Left lung (tissue), 4 donors: ENCODE measurements at regions not wholly inside any gene's neighbourhood (a gene's known extent, or its start where the extent isn't known, plus 50 kb on each side); places are given as distances from the start of the nearest gene placed in this dataset.

Experiments used
- ATAC-seq: fragments of 200-7000 bp; cut with Tn5 transposase; one replicate; pipeline ENCODE4 v1.9.1; 2020; ENCODE audit warnings: moderate library complexity
- DNase-seq, 4 donors: peaks; one replicate each; pipeline ENCODE4 v3.0.0-alpha.2; 2013 to 2020
- H3K27ac ChIP-seq, 2 donors: fragments of 200-600 bp; sonication (generic) in 1 of 2; one replicate each; pipeline versions ENCODE4 v1.5.0 to v1.8.0; 2020 to 2021
- H3K27me3 ChIP-seq, 2 donors: fragments of 200-600 bp; sonication (generic) in 1 of 2; one replicate each; pipeline versions ENCODE4 v1.5.0 to v1.8.0; 2020 to 2021
- H3K36me3 ChIP-seq, 2 donors: fragments of 200-600 bp; sonication (generic) in 1 of 2; one replicate each; pipeline versions ENCODE4 v1.5.0 to v1.8.0; 2020 to 2021
- H3K4me1 ChIP-seq, 2 donors: fragments of 200-600 bp; one replicate each; pipeline ENCODE4 v1.8.0; 2021
- H3K4me3 ChIP-seq, 2 donors: fragments of 200-600 bp; sonication (generic) in 1 of 2; one replicate each; pipeline versions ENCODE4 v1.5.0 to v1.8.0; 2020 to 2021; ENCODE audit warnings: mild to moderate bottlenecking in 1 of 2
- H3K9me3 ChIP-seq, 2 donors: fragments of 200-600 bp; sonication (generic) in 1 of 2; one replicate each; pipeline versions ENCODE4 v1.5.0 to v1.8.0; 2020 to 2021
- intact Hi-C, 2 donors: fragments of 100-400 bp; cut with DNase I; formaldehyde crosslinking; loops; one replicate each; pipeline versions ENCODE4 v1.11.2 to v1.14.2; 2022
- TF ChIP-seq, protein P1 (sequence below), 2 donors: fragments of 200-600 bp; sonication (generic) in 1 of 2; IDR thresholded peaks; one replicate each; pipeline versions ENCODE4 v1.5.0 to v1.8.0; 2021; ENCODE audit warnings: antibody characterized with exemption in 2 of 2
- donor health status: DM: no; HTN: yes; CAD: no.
- donor health status: DM: no; HTN: no; CAD: no.

DNA sequence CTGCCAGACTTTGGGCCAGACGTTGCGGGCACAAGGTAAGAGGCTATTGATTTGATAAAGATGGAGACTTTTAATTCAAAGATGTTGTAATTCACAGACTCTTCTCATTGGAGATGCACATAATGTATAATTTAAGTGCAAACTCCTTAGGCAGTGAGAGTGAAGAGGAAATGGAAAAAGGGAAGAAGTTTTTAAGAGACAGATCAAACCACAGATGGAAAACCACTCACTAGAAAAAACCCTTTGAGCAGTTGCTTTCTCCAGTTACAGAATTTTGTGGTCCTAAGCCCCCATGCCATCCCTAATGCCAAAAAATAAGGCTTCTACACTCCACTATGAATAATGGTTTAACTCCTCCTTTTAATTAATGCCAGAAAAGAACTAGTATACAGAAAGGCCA, 977.1 kb upstream of the PRKX start:
- DNase-seq = no peak
- no peak for ATAC-seq
- intact Hi-C loops = no loop called here
- Histone ChIP-seq H3K27me3 (no peaks in the 10 kb centered on the region), H3K27ac (no peak overlapping the region), H3K4me3 (no peak overlapping the region), H3K9me3 (no peaks in the 10 kb centered on the region), H3K4me1 (no peaks in the 10 kb centered on the region), H3K36me3 (no peaks in the 10 kb centered on the region)
- TF ChIP-seq, protein P1, sequence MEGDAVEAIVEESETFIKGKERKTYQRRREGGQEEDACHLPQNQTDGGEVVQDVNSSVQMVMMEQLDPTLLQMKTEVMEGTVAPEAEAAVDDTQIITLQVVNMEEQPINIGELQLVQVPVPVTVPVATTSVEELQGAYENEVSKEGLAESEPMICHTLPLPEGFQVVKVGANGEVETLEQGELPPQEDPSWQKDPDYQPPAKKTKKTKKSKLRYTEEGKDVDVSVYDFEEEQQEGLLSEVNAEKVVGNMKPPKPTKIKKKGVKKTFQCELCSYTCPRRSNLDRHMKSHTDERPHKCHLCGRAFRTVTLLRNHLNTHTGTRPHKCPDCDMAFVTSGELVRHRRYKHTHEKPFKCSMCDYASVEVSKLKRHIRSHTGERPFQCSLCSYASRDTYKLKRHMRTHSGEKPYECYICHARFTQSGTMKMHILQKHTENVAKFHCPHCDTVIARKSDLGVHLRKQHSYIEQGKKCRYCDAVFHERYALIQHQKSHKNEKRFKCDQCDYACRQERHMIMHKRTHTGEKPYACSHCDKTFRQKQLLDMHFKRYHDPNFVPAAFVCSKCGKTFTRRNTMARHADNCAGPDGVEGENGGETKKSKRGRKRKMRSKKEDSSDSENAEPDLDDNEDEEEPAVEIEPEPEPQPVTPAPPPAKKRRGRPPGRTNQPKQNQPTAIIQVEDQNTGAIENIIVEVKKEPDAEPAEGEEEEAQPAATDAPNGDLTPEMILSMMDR (IDR thresholded peaks at IDR 0.05) = no peak

DNA sequence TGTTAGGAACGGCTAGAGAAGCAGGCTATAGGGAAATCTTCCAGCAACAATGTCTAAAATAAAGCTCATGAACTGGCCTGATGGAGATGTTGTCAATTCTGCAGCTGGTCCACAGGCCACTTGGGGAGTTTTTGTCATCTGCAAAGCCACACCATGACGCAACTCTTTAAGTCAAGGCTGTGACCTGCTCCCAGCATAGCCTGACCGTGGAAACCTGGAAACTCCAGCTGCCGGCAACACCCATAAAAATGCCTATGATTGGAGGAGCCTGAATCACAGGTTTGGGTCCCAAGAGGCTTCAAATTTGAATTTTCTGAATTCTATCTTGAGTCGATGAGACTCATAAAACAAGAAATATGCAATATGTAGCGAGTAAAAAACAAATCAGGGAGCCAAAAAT, 969.2 kb upstream of the PRKX start:
- TF ChIP-seq, protein P1 (IDR thresholded peaks at IDR 0.05) = no peak
- H3K4me1 ChIP-seq = no peaks in the 10 kb centered on the region
- H3K27ac ChIP-seq = no peak overlapping the region
- no peaks in the 10 kb centered on the region for H3K9me3 ChIP-seq
- no peak for DNase-seq
- no peak for ATAC-seq
- intact Hi-C loops = no loop called here
- no peaks in the 10 kb centered on the region for H3K27me3 ChIP-seq
- no peak overlapping the region for H3K4me3 ChIP-seq
- no peaks in the 10 kb centered on the region for H3K36me3 ChIP-seq

DNA sequence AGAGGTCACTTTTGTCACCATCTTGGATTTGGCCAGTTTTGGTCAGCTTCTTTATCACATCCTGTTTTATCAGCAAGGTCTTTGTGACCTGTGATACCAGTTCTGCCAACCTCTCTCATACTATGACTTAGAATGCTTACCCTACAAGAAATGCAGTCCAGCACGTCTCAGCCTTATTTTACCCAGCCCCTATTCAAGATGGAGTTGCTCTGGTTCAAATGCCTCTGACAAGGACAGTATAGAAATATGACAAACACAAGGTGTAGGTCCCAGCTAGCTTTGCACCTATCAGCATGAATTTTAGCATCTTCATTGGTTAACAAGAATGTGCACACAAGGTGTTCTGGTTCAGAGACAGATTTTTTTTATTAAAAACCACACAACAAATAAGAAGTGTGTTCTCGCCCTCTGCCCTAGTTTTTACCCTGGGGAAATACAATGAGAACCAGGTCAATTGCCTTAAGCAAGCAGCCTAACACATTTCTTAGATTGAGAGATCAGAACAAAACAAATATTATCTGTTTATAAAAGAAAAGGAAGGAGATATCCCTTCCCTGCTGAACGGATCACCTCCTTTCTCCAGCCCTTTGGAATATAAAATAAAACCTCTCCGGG, 962.3 kb upstream of the PRKX start:
- H3K4me1 ChIP-seq = no peaks in the 10 kb centered on the region
- no peak overlapping the region for H3K27ac ChIP-seq
- no peaks in the 10 kb centered on the region for H3K36me3 ChIP-seq
- intact Hi-C loops = no loop called here
- TF ChIP-seq, protein P1 (IDR thresholded peaks at IDR 0.05) = no peak
- no peak for DNase-seq
- no peaks in the 10 kb centered on the region for H3K27me3 ChIP-seq
- ATAC-seq = no peak
- H3K9me3 ChIP-seq = no peaks in the 10 kb centered on the region
- no peak overlapping the region for H3K4me3 ChIP-seq

DNA sequence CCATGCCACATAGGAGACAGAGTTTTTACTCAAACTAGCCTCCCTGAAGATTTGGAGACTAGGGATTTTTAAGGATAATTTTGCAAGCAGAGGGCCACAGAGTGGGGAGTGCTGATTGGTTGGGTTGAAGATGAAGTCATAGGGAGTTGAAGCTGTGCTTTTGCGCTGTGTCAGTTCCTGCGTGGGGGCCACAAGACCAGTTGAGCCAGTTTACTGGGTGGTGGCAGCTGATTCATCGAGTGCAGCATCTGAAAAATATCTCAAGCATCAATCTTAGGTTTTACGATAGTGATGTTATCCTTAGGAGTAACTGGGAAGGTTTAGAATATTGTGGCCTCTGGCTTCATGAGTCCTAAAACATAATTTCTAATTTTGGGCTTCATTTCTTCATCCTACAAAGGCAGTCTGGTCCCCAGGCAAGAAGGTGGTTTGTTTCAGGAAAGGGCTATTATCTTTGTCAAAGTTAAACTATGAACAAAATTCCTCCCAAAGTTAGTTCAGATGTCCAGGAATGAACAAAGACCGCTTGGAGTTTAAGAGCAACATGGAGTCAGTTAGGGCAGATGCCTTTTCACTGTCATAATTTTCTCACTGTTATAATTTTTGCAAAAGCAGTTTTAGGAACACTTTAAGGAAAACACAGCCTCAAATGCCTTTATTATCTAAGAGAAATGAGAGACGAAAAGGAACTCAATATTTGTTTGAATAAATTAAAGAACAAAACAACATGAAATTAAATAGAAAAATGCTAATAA, 960.8 kb upstream of the PRKX start:
- ATAC-seq (no peak), DNase-seq (no peak)
- intact Hi-C loops = no loop called here
- no peak overlapping the region for H3K4me3 ChIP-seq
- H3K27ac ChIP-seq = no peak overlapping the region
- no peaks in the 10 kb centered on the region for H3K9me3 ChIP-seq
- H3K27me3 ChIP-seq = no peaks in the 10 kb centered on the region
- no peaks in the 10 kb centered on the region for H3K36me3 ChIP-seq
- TF ChIP-seq, protein P1 (IDR thresholded peaks at IDR 0.05) = no peak
- no peaks in the 10 kb centered on the region for H3K4me1 ChIP-seq

DNA sequence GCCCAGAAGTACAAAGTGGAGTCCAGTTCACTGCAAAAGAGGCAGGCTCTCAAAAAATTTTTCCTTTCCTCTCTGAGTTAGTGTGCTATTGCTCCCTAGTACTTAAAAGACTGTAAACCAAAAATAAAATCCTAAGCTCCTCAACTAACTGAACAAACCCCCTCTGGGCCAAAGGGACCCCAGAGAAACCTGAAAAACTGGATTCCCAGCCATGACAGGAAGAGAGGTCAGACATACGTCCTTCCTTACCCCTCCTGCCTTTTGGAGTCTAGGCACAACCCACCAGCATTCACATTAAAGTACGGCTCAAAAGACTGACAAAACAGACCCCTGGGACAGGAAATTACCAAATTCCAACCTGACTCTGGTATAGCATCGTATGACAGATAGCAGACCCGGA, 957.9 kb upstream of the PRKX start:
- TF ChIP-seq, protein P1 (IDR thresholded peaks at IDR 0.05) = no peak
- no peak overlapping the region for H3K4me3 ChIP-seq
- H3K4me1 ChIP-seq = no peaks in the 10 kb centered on the region
- ATAC-seq = no peak
- intact Hi-C loops = no loop called here
- no peak overlapping the region for H3K27ac ChIP-seq
- no peaks in the 10 kb centered on the region for H3K27me3 ChIP-seq
- no peaks in the 10 kb centered on the region for H3K9me3 ChIP-seq
- H3K36me3 ChIP-seq = no peaks in the 10 kb centered on the region
- no peak for DNase-seq
